Suppressor macrophage treated with lipopolysaccharide for 4 hours (primary cell): ENCODE measurements at regions not wholly inside any gene's neighbourhood (a gene's known extent, or its start where the extent isn't known, plus 50 kb on each side); places are given as distances from the start of the nearest gene placed in this dataset.
"Not testable (repeated sequence)": the region's sequence is repeated elsewhere in the genome, so short reads cannot be mapped to it uniquely, and the experiment has no call there.

Experiments
- DNase-seq: peaks from one replicate; pipeline ENCODE4 v3.0.0-alpha.2; 2020

DNA sequence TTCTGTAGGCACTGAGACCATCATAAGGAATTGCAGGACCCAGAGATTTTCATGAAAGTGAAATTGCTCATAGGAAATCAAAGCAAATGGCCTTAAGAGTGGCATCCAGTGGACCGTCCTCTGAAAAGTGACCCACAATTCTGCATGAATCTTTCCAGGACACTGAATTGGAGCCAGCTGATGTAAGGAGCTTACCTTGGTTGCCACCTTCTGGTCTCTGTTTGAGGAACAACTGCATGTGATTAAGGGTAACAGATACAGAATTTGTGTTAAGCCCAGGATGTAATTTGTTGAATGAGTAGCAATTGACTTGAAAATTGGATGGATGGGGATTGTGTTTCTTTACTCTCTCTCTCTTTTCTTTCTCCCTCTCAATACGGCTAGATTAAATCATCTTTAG is 49.9 kb upstream of the GAS1 start:
- no peak for DNase-seq

DNA sequence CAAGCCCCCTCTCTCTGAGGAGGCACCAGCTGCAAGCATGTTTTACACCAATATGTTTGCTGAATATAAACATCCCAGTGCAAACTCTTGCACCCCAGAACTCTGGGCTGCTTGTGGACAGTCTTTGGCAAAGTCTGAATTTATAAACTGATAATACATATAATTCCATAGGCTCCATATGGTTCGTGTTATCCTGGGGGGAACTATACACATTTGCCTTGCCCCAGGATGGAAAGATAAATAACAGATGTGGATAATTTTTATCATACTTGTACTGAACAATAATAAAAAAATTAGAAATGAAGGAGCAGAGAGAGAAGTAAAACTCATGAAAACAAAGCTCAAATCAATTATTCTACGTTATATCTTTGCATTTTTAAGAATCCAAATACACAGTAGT is 50.6 kb upstream of the GAS1 start:
- no peak for DNase-seq

DNA sequence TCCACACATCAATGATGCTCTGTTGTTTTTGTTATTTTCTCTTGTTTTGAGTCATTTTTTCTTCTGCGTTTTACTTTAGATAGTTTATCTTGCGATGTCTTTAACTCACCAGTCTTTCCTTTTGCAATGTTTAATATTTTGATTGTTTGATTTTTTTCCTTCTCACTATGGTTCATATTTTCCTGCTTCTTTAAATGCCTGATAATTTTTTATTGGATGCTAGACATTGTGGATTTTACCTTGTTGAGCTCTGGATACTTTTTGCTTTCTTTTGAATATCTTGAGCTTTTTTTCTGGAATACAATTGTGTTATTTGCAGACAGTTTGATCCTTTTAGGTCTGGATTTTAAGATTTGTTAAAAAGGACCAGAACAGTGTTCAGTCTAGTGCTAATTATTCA is 55.2 kb upstream of the GAS1 start:
- DNase-seq = no peak

DNA sequence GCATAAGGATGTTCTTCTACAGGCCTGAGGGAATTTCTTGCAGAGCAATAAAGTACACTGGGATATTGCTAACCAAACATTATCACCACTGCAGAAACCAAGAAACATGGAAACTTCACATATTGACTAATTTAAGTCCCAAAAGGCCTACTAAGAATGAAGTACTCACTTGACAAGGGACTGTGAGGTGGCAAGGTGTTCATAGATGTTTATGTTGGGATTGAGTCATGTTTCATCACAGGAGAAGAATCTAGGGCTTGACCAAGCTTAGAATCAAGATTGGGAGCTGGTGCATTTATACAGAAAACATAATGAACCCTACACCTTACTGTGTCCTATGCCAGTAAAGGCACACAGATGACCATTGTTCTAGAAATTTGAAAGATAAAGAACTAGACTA is 56.7 kb upstream of the GAS1 start:
- DNase-seq = no peak

DNA sequence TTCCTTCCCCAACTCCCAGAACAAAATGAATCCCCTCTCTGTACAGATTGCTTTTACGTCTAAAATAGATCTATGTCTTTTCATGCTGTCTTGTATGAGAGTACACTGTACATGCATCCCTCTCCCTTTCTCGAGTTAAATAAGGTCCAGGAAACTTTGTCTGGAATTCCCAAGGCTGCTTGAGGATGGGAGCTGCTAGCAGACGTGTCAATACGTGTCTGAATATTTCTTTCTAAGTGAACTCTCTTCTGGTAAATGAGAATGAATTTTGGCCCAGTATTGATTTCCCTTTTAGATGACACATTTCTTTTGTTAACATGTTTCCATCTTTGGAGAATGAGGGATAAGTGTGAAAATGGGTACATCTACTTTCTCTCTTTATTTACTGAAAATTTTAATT is 59.6 kb upstream of the GAS1 start:
- DNase-seq = no peak

DNA sequence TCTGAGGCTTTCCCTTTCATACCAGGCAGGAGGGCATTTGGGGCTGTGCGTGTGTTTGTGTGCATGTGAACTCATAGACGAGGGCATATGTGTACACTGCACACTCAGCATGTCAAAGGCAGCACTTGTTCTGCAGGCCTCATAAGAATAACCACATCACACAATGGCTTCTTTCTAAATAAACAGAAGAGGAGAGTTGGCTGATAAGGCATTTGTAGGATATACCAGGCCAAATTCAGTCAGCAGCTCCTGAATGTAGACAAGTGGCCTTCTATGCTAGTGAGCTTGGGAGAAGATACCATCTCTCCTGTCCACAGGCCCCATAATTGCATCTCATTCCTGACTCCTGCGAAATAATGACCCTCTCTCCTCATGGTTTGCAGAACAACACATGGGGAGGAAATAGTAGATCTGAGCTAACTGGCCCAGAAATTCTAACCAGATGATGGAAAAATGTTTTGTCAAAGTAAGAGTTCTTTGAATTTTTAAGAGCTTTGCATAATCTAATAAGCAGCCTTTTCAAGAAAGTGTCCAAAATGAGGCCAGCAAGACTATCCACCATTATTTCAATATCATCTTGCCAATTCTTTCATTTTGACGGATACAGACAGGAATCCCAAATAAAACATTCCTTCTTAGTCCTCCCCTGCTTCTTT is 60.5 kb upstream of the GAS1 start:
- no peak for DNase-seq

DNA sequence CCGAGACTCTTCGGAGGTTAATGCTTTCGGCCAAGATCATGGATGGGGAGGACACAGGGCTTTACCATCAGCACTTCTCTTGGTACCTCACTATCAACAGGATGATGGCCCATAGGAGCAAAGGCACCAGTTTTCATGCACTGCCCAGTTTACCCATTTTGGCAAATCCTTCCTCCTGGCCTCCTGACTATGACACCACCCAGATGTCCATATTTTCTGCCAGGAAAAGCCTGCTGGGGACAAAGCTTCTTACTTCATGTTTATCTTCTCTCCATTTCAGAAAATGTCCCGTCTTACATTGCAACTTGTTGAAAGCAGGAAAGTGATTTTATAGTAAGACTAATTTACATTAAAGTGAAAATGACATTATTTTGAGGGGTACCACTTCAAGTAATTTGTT is 61.4 kb upstream of the GAS1 start:
- no peak for DNase-seq

DNA sequence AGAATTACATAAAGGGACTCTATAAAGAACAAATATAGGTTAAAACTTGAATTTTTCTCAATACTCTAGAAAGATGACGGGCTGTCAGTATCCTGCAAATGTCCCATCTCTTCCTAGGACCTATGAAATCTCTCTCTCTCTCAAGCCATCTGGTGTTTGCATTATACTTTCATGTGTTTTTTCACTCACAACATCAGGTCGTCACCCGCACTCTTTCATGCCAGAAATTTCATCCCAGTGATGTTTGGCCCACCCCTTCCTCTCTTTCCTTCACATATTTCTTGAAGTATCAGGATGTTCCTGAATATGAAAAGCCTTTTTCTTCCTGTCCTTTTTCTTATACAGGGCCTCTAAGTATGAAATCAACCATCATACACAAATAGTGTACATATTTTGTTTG is 63.3 kb upstream of the GAS1 start:
- DNase-seq = no peak

GRCh38 chr9:87011551-87011950 is 64.2 kb upstream of the GAS1 start:
- no peak for DNase-seq

- DNase-seq = no peak
Observed at GRCh38 chr9:87013490-87013889, 66.2 kb upstream of the GAS1 start.

GRCh38 chr9:87014436-87014835 is 67.1 kb upstream of the GAS1 start:
- no peak for DNase-seq

DNA sequence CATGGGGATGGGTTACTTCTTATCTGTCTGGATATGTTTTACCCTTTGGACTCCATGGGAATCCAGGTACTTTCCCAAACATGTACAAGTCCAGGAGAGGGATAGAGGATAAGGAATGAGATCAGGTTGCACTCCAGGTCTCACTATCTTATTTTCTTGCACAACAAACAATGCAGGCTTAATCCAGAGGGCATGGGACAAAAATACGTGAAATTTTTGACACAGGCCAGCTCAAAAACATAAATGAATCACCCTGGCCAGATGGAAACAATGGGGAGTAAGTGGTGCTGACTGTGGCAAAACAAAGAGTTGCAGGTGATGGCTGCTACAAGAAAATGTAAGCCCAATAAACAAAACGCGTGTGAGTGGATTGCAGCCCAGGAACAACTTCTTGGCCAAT is 69.4 kb upstream of the GAS1 start:
- DNase-seq = no peak

DNA sequence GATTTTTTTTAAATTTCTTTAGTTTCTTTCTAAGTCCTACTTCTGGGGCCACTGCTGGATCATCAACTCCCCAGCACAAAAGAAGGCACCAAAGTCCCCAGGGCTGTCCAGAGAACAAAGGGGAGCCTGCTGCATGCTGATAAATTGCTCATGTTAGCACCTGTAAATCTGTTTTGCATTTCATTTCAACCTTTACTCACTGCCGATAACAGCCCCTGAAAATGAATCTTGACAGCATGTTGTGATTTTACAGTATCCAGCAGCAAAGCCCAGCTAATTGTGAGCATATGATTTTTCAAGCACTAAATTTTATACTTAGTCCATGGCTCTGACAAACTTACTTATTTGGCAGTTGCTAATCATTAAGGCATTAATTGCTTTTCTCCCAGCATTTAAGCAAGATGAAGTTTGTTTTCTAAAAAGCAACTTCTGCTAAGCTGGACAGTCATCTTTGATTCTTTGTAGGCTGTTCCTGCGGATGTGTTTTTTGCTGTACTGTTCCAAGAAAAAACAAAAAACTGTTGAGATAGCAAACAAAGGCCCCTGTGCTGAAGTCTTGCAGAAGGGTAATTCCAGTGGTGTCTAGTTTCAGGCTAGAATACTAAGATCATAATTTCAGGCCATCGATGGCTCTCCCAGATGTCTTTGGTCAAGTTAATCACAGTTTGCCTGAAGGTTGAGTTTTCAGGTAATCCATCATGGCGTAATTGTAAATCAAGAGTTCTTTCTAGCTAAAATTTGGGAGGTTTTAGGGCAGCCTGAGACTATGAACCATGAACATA is 73.1 kb upstream of the GAS1 start:
- DNase-seq = no peak

DNA sequence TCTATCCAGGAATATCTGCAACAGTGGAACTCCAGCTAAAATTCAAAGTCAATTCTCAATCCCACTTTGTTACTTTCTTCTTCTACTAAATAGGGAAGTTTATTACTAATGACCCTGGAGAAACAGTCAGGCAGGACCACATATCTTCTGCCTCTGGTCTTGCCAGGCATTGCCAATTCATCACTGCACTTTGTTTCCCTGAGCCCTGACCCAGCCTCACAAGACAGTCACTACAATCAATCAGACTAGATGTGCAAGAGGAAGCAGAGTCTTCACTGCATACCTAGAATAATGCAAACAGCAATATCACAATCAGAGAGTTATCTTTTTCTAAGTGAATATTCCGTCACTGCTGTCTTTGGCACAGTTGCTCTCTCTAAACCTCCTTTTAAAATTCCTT is 74.9 kb upstream of the GAS1 start:
- DNase-seq = no peak

GRCh38 chr9:87026204-87026603 is 78.9 kb upstream of the GAS1 start:
- no peak for DNase-seq

- DNase-seq = not testable (repeated sequence)
Observed at GRCh38 chr9:87028836-87029235, 81.5 kb upstream of the GAS1 start.

GRCh38 chr9:87029905-87030304 is 82.6 kb upstream of the GAS1 start:
- no peak for DNase-seq

GRCh38 chr9:87034841-87035240 is 87.5 kb upstream of the GAS1 start:
- DNase-seq = no peak

GRCh38 chr9:87035879-87036278 is 88.6 kb upstream of the GAS1 start:
- no peak for DNase-seq

- DNase-seq = no peak
Observed at GRCh38 chr9:87036506-87036905, 89.2 kb upstream of the GAS1 start.

- DNase-seq = no peak
Observed at GRCh38 chr9:87039809-87040392, 92.6 kb upstream of the GAS1 start.

- DNase-seq = no peak
Observed at GRCh38 chr9:87040410-87041009, 93.2 kb upstream of the GAS1 start.

GRCh38 chr9:87041553-87042235 is 94.4 kb upstream of the GAS1 start:
- not testable (repeated sequence) for DNase-seq
